Stimulated activated CD8-positive, alpha-beta memory T cell treated with anti-CD3 and anti-CD28 coated beads, Interleukin-7, amount 100 ng/mL, for 4 hours (primary cell): ENCODE measurements at regions not wholly inside any gene's neighbourhood (a gene's known extent, or its start where the extent isn't known, plus 50 kb on each side); places are given as distances from the start of the nearest gene placed in this dataset.

Experiments
- DNase-seq, 2 donors: peaks; one replicate each; pipeline ENCODE4 v3.0.0-alpha.2; 2020; ENCODE audit warnings: low read depth in 2 of 2

- DNase-seq: no peak
Observed at GRCh38 chr14:22415605-22415959, 173.4 kb downstream of the DAD1 start.

GRCh38 chr14:22414876-22415604 lies 174.0 kb downstream of the DAD1 start:
- DNase-seq: no peak

GRCh38 chr14:22412926-22413411 lies 176.1 kb downstream of the DAD1 start:
- no peak for DNase-seq

- no peak for DNase-seq
Observed at GRCh38 chr14:22411398-22412055, 177.5 kb downstream of the DAD1 start.

GRCh38 chr14:22410497-22410896 lies 178.5 kb downstream of the DAD1 start:
- DNase-seq: no peak

GRCh38 chr14:22409006-22409405 lies 180.0 kb downstream of the DAD1 start:
- DNase-seq: no peak

GRCh38 chr14:22408547-22408946 lies 180.5 kb downstream of the DAD1 start:
- DNase-seq: no peak

GRCh38 chr14:22407033-22407432 lies 182.0 kb downstream of the DAD1 start:
- DNase-seq: no peak

- no peak for DNase-seq
Observed at GRCh38 chr14:22405201-22405600, 183.8 kb downstream of the DAD1 start.

- no peak for DNase-seq
Observed at GRCh38 chr14:22403296-22403695, 185.7 kb downstream of the DAD1 start.

- DNase-seq: no peak
Observed at GRCh38 chr14:22400655-22401259, 188.3 kb downstream of the DAD1 start.

GRCh38 chr14:22399776-22400175 lies 189.2 kb downstream of the DAD1 start:
- DNase-seq: no peak

GRCh38 chr14:22397221-22397737 lies 191.7 kb downstream of the DAD1 start:
- DNase-seq: no peak

- no peak for DNase-seq
Observed at GRCh38 chr14:22395803-22396202, 193.2 kb downstream of the DAD1 start.

GRCh38 chr14:22394616-22395015 lies 194.4 kb downstream of the DAD1 start:
- DNase-seq: no peak

- DNase-seq: no peak
Observed at GRCh38 chr14:22393796-22394195, 195.2 kb downstream of the DAD1 start.

- no peak for DNase-seq
Observed at GRCh38 chr14:22391908-22392565, 197.0 kb downstream of the DAD1 start.

- no peak for DNase-seq
Observed at GRCh38 chr14:22390824-22391461, 198.1 kb downstream of the DAD1 start.

- DNase-seq: no peak
Observed at GRCh38 chr14:22390195-22390594, 198.8 kb downstream of the DAD1 start.

- DNase-seq: no peak
Observed at GRCh38 chr14:22388669-22389595, 200.1 kb downstream of the DAD1 start.

- no peak for DNase-seq
Observed at GRCh38 chr14:22387776-22388241, 201.2 kb downstream of the DAD1 start.
